Mesenchymal stem cell (in vitro differentiated cells and primary cell): ENCODE measurements at regions not wholly inside any gene's neighbourhood (a gene's known extent, or its start where the extent isn't known, plus 50 kb on each side); places are given as distances from the start of the nearest gene placed in this dataset.

Experiments used
- DNase-seq: peaks from one replicate; pipeline ENCODE4 v3.0.0-alpha.2; 2013
- H2AFZ ChIP-seq: one replicate; pipeline ENCODE4 v1.6.1; 2013; ENCODE audit warnings: low read depth, mild to moderate bottlenecking, control low read depth, inconsistent platforms, low read length, moderate library complexity
- H2AK5ac ChIP-seq: 2 replicates; pipeline ENCODE4 v1.6.1; 2013; ENCODE audit warnings: low read length, moderate library complexity, mild to moderate bottlenecking, inconsistent platforms; ENCODE audit not compliant: severe bottlenecking
- H2BK120ac ChIP-seq: one replicate; pipeline ENCODE4 v1.6.1; 2013; ENCODE audit warnings: low read depth, mild to moderate bottlenecking, inconsistent platforms, low read length, moderate library complexity
- H2BK12ac ChIP-seq, 2 experiments: one replicate each; pipeline ENCODE4 v1.6.1; 2013; ENCODE audit warnings: inconsistent platforms in 2 of 2, low read length in 2 of 2, mild to moderate bottlenecking in 2 of 2, moderate library complexity in 2 of 2, control low read depth in 1 of 2
- H2BK15ac ChIP-seq: one replicate; pipeline ENCODE4 v1.6.1; 2013; ENCODE audit warnings: mild to moderate bottlenecking, low read depth, inconsistent platforms; ENCODE audit not compliant: poor library complexity, severe bottlenecking
- H2BK5ac ChIP-seq: 2 replicates; pipeline ENCODE4 v1.6.1; 2013; ENCODE audit warnings: low read depth, mild to moderate bottlenecking, low read length, control low read depth, inconsistent platforms; ENCODE audit not compliant: poor library complexity, severe bottlenecking
- H3K14ac ChIP-seq, 2 experiments: one replicate each; pipeline ENCODE4 v1.6.1; 2013; ENCODE audit warnings: inconsistent platforms in 2 of 2, low read length in 2 of 2, control low read depth in 1 of 2, mild to moderate bottlenecking in 1 of 2, moderate library complexity in 1 of 2
- H3K18ac ChIP-seq, 2 experiments: one replicate each; pipeline ENCODE4 v1.6.1; 2013; ENCODE audit warnings: inconsistent platforms in 2 of 2, low read length in 2 of 2, control low read depth in 1 of 2, low read depth in 1 of 2, mild to moderate bottlenecking in 1 of 2
- H3K23ac ChIP-seq, 2 experiments: one replicate each; pipeline ENCODE4 v1.6.1; 2013; ENCODE audit warnings: inconsistent platforms in 2 of 2, low read length in 2 of 2, mild to moderate bottlenecking in 2 of 2, moderate library complexity in 2 of 2, control low read depth in 1 of 2
- H3K27ac ChIP-seq: 2 replicates; pipeline ENCODE4 v1.5.1; 2013; ENCODE audit warnings: mild to moderate bottlenecking, moderate library complexity, low read length, control low read depth, inconsistent platforms; ENCODE audit not compliant: poor library complexity, severe bottlenecking
- H3K27me3 ChIP-seq, 2 experiments: 2 replicates each; pipeline versions ENCODE4 v1.6.1 to v1.7.0; 2013; ENCODE audit warnings: low read length in 2 of 2, mild to moderate bottlenecking in 2 of 2, moderate library complexity in 2 of 2, control low read depth in 1 of 2, inconsistent platforms in 1 of 2; ENCODE audit not compliant: control insufficient read depth in 1 of 2, insufficient read depth in 1 of 2
- H3K36me3 ChIP-seq, 2 experiments: 2 replicates each; pipeline versions ENCODE4 v1.6.1 to v1.7.0; 2013; ENCODE audit warnings: low read length in 2 of 2, control low read depth in 1 of 2, inconsistent platforms in 1 of 2, low read depth in 1 of 2, mild to moderate bottlenecking in 1 of 2; ENCODE audit not compliant: insufficient read depth in 2 of 2, control insufficient read depth in 1 of 2
- H3K4ac ChIP-seq, 2 experiments: one replicate each; pipeline ENCODE4 v1.6.1; 2013; ENCODE audit warnings: inconsistent platforms in 2 of 2, low read length in 2 of 2, mild to moderate bottlenecking in 2 of 2, moderate library complexity in 2 of 2, control low read depth in 1 of 2, low read depth in 1 of 2
- H3K4me1 ChIP-seq: 2 replicates; pipeline ENCODE4 v1.6.1; 2013; ENCODE audit warnings: low read depth, low read length, control low read depth; ENCODE audit not compliant: control insufficient read depth, insufficient read depth
- H3K4me2 ChIP-seq: 2 replicates; pipeline ENCODE4 v1.6.1; 2013; ENCODE audit warnings: low read length, mild to moderate bottlenecking, inconsistent platforms; ENCODE audit not compliant: poor library complexity, severe bottlenecking
- H3K4me3 ChIP-seq, 2 experiments: 2 replicates each; pipeline versions ENCODE4 v1.5.1 to v1.7.0; 2013; ENCODE audit warnings: low read length in 2 of 2, mild to moderate bottlenecking in 2 of 2, control low read depth in 1 of 2, low read depth in 1 of 2; ENCODE audit not compliant: insufficient read depth in 1 of 2
- H3K79me1 ChIP-seq: replicated peaks from 2 replicates; pipeline ENCODE4 v1.6.1; 2013; ENCODE audit warnings: mild to moderate bottlenecking, control low read depth, low read length, inconsistent platforms; ENCODE audit not compliant: poor library complexity, severe bottlenecking
- H3K9ac ChIP-seq: 2 replicates; pipeline ENCODE4 v1.7.0; 2013; ENCODE audit warnings: mild to moderate bottlenecking, low read length, moderate library complexity
- H3K9me3 ChIP-seq: 2 replicates; pipeline ENCODE4 v1.7.0; 2013; ENCODE audit warnings: mild to moderate bottlenecking, low read length; ENCODE audit not compliant: control insufficient read depth
- H4K8ac ChIP-seq: one replicate; pipeline ENCODE4 v1.6.1; 2013; ENCODE audit warnings: inconsistent platforms, mild to moderate bottlenecking, low read length, moderate library complexity
- H4K91ac ChIP-seq: one replicate; pipeline ENCODE4 v1.6.1; 2013; ENCODE audit warnings: mild to moderate bottlenecking, low read length, inconsistent platforms
- WGBS: methylation state at CpG from one replicate; pipeline ENCODE4 v1.1.7; 2013; ENCODE audit warnings: mixed read lengths; 5-methylcytosine and 5-hydroxymethylcytosine counted together

DNA sequence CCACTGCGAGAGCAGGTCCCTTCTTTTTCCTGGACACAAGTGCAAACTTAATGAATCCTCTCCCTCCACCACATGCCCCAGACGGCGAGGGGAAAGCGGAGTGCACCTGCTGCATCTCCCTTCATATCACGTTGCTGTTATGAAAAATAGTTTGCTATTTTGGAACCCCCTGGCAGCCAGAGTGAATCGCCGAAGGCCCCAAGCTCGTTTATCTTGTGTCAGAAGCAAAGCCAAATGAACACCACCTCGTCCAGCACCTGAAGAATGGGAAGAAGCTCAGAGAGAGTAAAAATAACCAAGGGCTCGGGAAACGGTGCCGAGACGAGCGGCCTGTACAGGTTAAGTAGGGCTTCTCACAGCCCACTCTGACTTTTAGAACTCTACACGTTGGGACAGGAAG, 394.6 kb upstream of the RORA start:
- H2AFZ ChIP-seq: no peak overlapping the region
- H4K91ac ChIP-seq: no peak overlapping the region
- no peak overlapping the region for H3K4me2 ChIP-seq
- H3K23ac ChIP-seq: no peak overlapping the region
- no peak overlapping the region for H2BK5ac ChIP-seq
- no peak overlapping the region for H3K27ac ChIP-seq
- H3K4me1 ChIP-seq: no peaks in the 10 kb centered on the region
- no peak overlapping the region for H3K14ac ChIP-seq
- no peaks in the 10 kb centered on the region for H3K79me1 ChIP-seq
- H3K4ac ChIP-seq: no peak overlapping the region
- no peak overlapping the region for H3K4me3 ChIP-seq
- WGBS: 84% methylated on average over 15 of the region's 15 CpGs
- no peak overlapping the region for H2AK5ac ChIP-seq
- no peak for DNase-seq
- no peak overlapping the region for H2BK12ac ChIP-seq
- H2BK120ac ChIP-seq: no peak overlapping the region
- no peak overlapping the region for H2BK15ac ChIP-seq
- H4K8ac ChIP-seq: no peak overlapping the region
- H3K9me3 ChIP-seq: no peaks in the 10 kb centered on the region
- no peak overlapping the region for H3K18ac ChIP-seq
- no peak overlapping the region for H3K9ac ChIP-seq
- no peaks in the 10 kb centered on the region for H3K36me3 ChIP-seq
- H3K27me3 ChIP-seq: peaks cover 0 to 9% of the 10 kb centered on the region in 2 experiments

DNA sequence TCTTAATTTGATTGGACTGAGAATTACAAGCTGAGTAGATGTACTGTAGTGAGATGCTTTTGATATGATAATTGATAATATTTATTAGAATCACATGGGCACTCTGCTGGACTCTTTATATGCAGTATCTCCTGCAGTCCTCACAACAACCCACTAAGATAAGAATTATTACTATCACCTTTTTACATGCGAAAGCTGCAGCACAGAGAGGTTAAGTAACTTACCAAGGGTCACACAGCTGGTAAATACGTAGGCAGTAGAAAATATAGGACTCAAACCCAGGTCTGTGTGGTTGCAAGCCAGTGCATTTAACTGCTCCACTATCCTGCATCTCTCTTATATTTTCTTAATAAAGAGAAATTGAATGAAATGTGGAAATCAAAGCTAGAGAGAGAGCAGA, 392.8 kb upstream of the RORA start:
- no peak overlapping the region for H2AFZ ChIP-seq
- H4K8ac ChIP-seq: no peak overlapping the region
- H3K79me1 ChIP-seq: no peaks in the 10 kb centered on the region
- H2BK5ac ChIP-seq: no peak overlapping the region
- H3K4ac ChIP-seq: no peak overlapping the region
- H3K27me3 ChIP-seq: peaks cover 0 to 9% of the 10 kb centered on the region in 2 experiments
- no peak overlapping the region for H2BK12ac ChIP-seq
- H3K9me3 ChIP-seq: peaks cover 5% of the 10 kb centered on the region
- H3K9ac ChIP-seq: no peak overlapping the region
- H3K4me3 ChIP-seq: no peak overlapping the region
- H2BK15ac ChIP-seq: no peak overlapping the region
- no peak overlapping the region for H3K18ac ChIP-seq
- H3K27ac ChIP-seq: no peak overlapping the region
- no peaks in the 10 kb centered on the region for H3K36me3 ChIP-seq
- no peak overlapping the region for H3K4me2 ChIP-seq
- H3K23ac ChIP-seq: no peak overlapping the region
- H3K4me1 ChIP-seq: no peaks in the 10 kb centered on the region
- WGBS: 83% methylated on average over 2 of the region's 2 CpGs
- no peak overlapping the region for H2BK120ac ChIP-seq
- no peak overlapping the region for H2AK5ac ChIP-seq
- H4K91ac ChIP-seq: no peak overlapping the region
- H3K14ac ChIP-seq: no peak overlapping the region
- DNase-seq: no peak

- H4K91ac ChIP-seq: no peak overlapping the region
- H3K4ac ChIP-seq: no peak overlapping the region
- no peaks in the 10 kb centered on the region for H3K79me1 ChIP-seq
- no peak overlapping the region for H4K8ac ChIP-seq
- peaks cover 5% of the 10 kb centered on the region for H3K9me3 ChIP-seq
- no peak overlapping the region for H2AK5ac ChIP-seq
- no peak overlapping the region for H3K4me3 ChIP-seq
- no peak overlapping the region for H3K23ac ChIP-seq
- no peak overlapping the region for H2BK5ac ChIP-seq
- no peaks in the 10 kb centered on the region for H3K4me1 ChIP-seq
- no peak overlapping the region for H3K27ac ChIP-seq
- peaks cover 0 to 9% of the 10 kb centered on the region in 2 experiments for H3K27me3 ChIP-seq
- H2AFZ ChIP-seq: no peak overlapping the region
- H3K18ac ChIP-seq: no peak overlapping the region
- H2BK120ac ChIP-seq: no peak overlapping the region
- no peak overlapping the region for H3K4me2 ChIP-seq
- no peak for DNase-seq
- H3K14ac ChIP-seq: no peak overlapping the region
- no peak overlapping the region for H2BK12ac ChIP-seq
- H3K36me3 ChIP-seq: no peaks in the 10 kb centered on the region
- H3K9ac ChIP-seq: no peak overlapping the region
- WGBS: 0% methylated on average over 2 of the region's 2 CpGs
- no peak overlapping the region for H2BK15ac ChIP-seq
Observed at GRCh38 chr15:61621146-61621545, 392.0 kb upstream of the RORA start.

DNA sequence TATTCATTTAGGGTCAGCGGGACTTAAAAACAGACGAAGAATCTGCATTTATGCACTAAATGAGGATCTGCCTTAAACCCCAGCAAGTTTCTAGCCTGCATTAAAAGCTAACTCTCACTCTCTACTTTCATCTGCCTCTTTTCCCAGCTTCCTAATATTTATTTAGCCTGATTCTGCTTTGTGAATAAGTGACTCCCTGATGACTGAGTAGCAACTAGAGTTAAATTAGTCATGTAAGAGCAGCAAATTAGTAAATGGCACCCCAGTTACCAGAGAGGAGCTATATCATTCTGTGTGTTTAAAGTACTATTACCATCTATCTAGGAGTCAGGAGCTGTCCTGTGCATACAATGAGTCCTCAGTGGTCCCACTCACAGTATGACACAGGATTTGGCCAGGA, 391.0 kb upstream of the RORA start:
- peaks cover 0 to 9% of the 10 kb centered on the region in 2 experiments for H3K27me3 ChIP-seq
- H2BK120ac ChIP-seq: no peak overlapping the region
- no peak overlapping the region for H3K4me2 ChIP-seq
- H3K14ac ChIP-seq: no peak overlapping the region
- no peak overlapping the region for H2BK15ac ChIP-seq
- no peak overlapping the region for H3K9ac ChIP-seq
- H2BK5ac ChIP-seq: no peak overlapping the region
- H3K79me1 ChIP-seq: no peaks in the 10 kb centered on the region
- H2BK12ac ChIP-seq: no peak overlapping the region
- H3K18ac ChIP-seq: no peak overlapping the region
- no peak overlapping the region for H2AFZ ChIP-seq
- no peak overlapping the region for H4K91ac ChIP-seq
- H4K8ac ChIP-seq: no peak overlapping the region
- H3K9me3 ChIP-seq: peaks cover 5% of the 10 kb centered on the region
- no peaks in the 10 kb centered on the region for H3K4me1 ChIP-seq
- H3K27ac ChIP-seq: no peak overlapping the region
- H3K23ac ChIP-seq: no peak overlapping the region
- 83% methylated on average over 2 of the region's 2 CpGs for WGBS
- DNase-seq: no peak
- H3K36me3 ChIP-seq: no peaks in the 10 kb centered on the region
- no peak overlapping the region for H3K4ac ChIP-seq
- H2AK5ac ChIP-seq: no peak overlapping the region
- no peak overlapping the region for H3K4me3 ChIP-seq
